ENCODE measurements at regions not wholly inside any gene's neighbourhood (a gene's known extent, or its start where the extent isn't known, plus 50 kb on each side); places are given as distances from the start of the nearest gene placed in this dataset.
"Not testable (repeated sequence)": the region's sequence is repeated elsewhere in the genome, so short reads cannot be mapped to it uniquely, and the experiment has no call there.

GRCh38 chr16:26510924-26511323 is 555.8 kb upstream of the C16orf82 start:
- DNase-seq, result no peak

- DNase-seq, result no peak
Observed at GRCh38 chr16:26511463-26511862, 555.3 kb upstream of the C16orf82 start.

GRCh38 chr16:26521626-26522025 is 545.1 kb upstream of the C16orf82 start:
- DNase-seq, result no peak

DNA sequence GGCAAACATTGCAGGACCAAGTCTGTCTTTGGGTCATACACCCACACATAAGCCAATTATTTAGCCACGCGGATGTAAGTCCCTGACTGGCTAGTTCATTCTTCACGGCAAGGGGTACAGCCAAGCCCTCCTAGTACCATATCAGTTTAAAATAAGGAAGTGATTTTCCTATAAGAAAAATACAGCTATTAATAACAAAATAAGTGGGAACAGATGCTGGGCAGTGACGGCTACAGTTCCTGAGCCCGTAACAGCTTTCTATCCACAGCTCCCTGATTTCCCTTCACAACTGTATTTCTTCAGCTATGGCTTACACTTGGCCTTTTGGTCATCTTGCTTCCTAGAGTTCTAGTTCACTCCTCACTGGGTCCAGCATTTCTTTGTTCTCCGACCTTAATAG is 542.4 kb upstream of the C16orf82 start:
- DNase-seq, result no peak

GRCh38 chr16:26524846-26525245 is 541.9 kb upstream of the C16orf82 start:
- DNase-seq, result no peak

DNA sequence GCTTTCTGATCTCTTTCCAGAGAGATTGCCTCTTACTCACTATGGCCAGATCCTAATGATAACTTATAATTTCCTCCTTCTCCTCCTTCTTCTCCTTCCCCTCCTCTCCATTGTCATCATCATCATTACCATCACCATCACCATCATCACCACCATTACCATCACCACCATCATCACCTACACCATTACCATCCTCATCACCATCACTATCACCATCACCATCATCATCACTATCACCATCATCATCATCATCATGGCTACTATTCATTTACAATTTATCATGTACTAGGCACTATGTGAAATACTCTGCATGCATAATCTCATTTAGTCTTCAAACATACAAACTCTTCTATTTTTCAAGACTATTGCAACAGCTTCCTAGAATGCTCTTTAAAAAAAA is 540.9 kb upstream of the C16orf82 start:
- DNase-seq, result no peak

DNA sequence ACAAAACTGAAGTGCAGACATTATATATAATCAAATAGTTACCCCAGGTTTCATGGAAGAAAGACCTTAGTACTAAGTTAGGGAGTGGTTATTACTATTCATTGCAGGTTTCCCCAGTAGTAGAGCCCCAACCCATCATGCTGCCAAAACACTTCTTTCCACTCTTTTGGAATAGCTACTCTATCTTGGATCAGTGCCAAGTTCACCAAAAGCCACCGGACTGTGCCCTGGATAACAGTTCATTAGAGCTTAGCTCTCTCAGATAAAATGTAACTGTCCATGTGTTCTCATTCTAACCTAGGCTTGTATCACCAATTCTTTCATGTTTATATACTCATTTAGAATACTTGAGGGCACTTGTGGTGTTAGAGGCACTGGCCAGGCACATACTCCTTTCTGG is 540.1 kb upstream of the C16orf82 start:
- no peak for DNase-seq

DNA sequence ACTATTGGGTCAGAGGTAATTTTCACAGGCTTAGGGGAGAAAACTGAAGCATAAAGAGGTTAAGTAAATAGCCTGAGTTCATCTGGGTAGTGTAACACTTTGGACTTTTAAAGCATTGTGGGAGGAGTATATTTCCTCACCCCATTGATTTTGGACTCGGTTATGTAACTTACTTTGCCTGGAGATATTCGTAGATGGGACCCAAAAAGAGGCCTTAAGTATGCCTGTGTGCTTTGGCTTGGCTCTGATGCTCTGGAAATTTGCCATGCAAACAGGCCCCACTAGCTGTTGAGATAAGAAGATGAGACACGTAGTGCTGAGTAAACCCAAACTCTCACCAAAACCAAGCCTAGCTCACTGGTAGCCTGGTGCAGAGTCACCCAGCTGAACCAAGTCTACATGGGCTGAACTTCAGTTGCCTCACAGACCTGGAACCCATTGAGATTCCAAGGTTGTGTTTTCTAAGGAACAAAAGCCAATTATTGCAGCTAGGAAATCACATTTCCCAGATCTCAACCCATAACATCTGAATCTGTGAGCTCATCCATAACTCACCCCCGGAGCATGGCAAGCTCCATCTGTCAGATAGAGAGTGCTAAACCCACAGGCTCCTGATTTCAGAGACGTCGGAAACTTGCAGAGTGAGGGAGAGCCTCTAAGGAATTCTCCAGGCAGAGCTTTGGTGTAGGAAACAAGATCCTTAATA is 536.0 kb upstream of the C16orf82 start:
- no peak for DNase-seq

DNA sequence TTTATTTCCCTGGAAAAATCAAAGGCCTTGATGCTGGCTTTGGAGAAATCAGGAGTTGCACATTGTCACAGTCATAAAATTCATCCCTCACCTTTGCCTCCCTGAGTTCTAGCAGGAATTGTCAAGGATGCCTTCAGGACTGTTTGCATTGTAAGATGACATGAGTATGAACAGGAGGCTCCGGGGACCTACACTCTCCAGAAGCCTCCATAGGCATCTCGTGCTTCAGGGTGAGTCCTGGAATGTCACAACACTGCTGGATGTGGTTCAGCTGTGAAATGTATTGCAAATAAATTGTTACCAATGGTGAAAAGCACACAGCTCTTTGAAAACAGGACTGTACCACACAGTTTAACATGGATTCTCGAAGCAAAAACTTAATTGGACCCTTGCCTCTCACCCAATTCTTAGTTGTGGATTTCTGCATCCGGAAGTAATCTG is 535.4 kb upstream of the C16orf82 start:
- DNase-seq, result no peak

DNA sequence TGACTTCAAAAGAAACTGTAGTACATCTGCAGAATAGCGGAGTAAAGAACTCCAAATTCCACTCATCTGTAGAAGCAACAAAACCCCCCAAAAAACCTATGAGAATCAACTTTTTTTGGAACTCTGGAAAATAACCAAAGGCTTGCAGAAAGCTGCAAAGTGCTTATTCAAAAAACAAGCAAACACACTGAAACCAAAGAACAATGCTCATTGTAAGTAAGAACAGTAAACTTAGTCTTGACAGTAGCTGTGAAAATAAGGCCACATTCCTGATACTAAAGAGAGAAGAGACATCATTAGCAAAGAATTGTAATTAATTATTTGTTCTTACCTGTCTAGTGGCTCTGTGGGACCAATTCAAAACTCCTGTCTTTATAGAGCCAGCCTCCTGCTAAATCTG is 534.3 kb upstream of the C16orf82 start:
- DNase-seq, result no peak

DNA sequence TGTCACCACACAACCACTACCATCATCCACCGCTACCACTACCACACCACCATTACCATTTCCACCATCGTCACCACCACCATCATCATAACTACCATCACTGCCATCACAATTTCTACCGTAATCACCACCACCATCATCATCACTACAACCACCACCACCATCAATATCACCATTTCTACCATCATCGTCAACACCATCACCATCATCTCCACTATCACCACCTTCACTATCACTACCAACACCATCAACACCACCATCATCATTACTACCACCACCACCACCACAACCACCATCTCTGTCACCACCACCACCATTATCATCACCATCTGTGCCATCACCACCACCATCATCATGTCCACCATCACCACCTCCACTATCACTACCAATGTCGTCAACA is 524.5 kb upstream of the C16orf82 start:
- no peak for DNase-seq

- DNase-seq, result no peak
Observed at GRCh38 chr16:26546573-26546972, 520.2 kb upstream of the C16orf82 start.

DNA sequence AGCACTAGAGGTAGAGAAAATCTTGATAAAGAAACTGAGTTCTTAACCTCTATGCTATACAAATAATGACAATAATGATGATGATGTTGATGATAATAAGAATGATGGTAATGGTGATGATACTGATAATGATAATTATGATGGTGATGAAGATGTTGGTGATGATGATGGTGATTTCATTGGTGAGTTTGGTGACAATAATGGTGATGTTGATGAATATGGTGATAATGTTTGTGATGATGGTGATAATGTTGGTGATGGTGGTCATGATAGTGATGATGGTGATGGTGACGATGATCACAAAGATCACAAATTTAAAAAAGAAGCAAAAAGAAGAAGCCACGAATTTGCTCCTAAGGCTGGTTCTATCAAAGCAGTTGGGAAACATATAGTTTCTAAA is 519.0 kb upstream of the C16orf82 start:
- DNase-seq, result no peak

GRCh38 chr16:26550111-26550610 is 516.6 kb upstream of the C16orf82 start:
- DNase-seq, result no peak

GRCh38 chr16:26554030-26554429 is 512.7 kb upstream of the C16orf82 start:
- no peak for DNase-seq

GRCh38 chr16:26561303-26561702 is 505.4 kb upstream of the C16orf82 start:
- no peak for DNase-seq

DNA sequence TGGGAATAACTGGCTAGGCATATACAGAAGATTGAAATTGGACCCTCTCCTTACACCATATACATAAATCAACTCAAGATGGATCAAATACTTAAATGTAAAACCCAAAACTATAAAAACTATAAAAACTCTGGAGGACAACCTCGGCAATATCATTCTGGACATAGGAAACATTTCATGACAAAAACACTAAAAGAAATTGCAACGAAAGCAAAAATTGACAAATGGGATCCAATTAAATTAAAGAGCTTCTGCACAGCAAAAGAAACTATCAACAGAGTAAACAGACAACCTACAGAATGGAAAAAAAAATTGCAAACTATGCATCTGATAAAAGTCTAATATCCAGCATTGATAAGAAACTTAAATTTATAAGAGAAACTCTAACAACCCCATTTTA is 503.7 kb upstream of the C16orf82 start:
- no peak for DNase-seq

DNA sequence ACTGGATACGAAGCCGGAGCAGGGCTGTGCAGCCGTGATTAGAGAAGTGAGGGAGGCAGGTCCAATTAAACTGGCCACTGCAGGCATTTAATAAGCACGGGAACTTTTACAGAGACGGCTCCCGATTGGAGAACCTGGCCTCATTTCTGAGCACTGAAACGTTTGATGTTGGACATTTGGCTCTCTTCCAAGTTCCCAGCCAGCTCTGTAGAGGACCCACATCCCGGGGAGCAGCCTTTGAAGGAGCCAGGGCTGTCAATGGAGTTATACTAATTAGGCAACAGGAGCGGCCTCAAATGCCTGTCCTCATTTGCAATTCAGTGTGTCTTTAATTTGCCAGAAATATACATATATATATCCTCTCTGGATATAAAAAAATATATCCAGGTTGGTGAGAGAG is 499.4 kb upstream of the C16orf82 start:
- DNase-seq, result no peak

DNA sequence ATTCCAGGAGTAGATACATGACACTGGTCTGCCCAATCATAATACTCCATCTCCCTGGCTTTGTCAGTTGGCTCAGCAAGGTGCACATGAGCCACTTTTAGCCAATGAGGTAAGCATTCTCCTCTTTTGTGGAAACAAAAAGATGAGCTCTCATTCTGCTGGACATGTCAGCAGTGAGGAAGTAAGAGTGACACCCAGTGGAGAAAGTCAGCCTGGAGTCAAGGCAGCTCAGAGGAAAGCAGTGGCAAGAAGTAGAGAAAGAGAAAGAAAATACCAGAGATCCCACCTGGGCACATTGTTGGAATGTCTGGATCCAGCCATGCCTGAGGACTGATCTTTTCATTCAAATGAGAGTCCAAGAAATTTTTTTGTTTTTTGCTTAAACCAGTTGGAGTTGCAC is 496.9 kb upstream of the C16orf82 start:
- peak; percentile 20 for DNase-seq

DNA sequence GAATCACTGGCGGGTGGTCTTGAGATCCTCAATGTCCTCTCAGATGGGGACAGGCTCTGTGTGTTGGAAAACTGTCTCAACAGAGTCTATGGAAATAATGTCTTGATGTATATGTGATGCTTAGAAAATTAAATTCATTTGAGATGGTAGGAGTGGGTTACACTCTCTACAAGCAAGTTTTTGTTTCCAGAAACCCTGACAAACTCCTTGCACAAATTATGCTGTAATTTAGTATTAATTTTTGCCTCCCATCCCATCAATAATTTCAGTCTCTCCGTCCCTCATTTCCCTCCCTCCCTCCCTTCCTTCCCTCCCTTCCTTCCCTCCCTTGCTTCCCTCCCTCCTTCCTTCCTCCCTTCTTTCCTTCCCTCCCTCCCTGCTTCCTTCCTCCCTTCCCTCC is 488.0 kb upstream of the C16orf82 start:
- no peak for DNase-seq

DNA sequence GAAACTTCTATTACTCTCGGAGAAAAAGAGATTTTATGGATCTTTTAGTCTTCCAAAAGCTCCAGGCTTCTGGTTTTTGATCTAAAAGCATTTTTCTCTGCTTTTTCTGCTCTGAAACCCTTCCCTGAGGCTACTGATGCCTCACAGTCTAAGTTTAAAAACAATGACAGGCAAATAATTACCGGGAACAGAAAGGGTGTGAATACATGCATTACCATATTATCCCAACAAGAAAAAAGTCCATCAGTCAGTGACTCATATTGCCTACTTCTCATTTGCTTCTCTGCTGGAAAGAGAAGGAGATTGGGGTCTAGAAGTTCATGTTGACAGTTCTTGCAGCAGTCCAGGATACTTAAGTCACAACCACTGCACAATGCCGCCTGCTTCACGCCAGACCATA is 482.9 kb upstream of the C16orf82 start:
- DNase-seq, result no peak

GRCh38 chr16:26593700-26594099 is 473.0 kb upstream of the C16orf82 start:
- DNase-seq, result no peak

DNA sequence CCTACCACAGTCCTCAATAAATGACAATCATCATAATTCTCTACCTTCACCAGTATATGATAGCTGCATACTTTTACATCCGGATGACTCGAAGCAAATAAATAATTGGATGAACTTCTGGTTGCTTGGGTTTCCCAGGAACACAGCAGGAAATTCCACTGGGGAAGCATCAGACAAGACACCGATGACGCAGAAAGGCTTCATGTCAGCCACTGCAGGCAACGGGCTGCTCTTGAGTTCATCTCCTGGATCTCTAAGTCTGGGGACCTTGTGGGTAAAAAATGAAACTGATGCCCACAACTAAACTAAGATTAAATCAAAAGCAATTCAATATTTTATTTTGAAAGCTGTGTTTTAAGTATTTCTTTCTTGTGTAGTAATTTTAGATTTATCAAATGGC is 472.1 kb upstream of the C16orf82 start:
- DNase-seq, result no peak

DNA sequence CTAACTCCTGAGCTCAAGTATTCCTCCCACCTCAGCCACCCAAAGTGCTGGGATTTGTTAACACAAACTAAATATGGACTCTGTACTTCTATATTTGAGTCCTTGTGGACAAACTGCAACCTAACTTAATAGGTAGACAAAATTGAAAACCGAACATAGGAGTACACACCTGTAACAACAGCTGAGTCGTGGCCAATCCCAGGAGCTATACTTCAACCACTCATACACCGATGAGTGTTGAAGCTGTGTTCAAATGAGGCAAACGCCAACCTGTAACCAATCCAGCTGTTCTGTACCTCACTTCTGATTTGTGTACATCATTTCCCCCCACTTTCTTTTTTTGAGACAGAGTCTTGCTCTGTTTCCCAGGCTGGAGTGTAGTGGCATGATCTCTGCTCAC is 471.5 kb upstream of the C16orf82 start:
- no peak for DNase-seq

- DNase-seq, result not testable (repeated sequence)
Observed at GRCh38 chr16:26596033-26596432, 470.7 kb upstream of the C16orf82 start.
